ENCODE measurements at regions not wholly inside any gene's neighbourhood (a gene's known extent, or its start where the extent isn't known, plus 50 kb on each side); places are given as distances from the start of the nearest gene placed in this dataset.

GRCh38 chr11:70756756-70757155 lies 358.4 kb downstream of the CTTN start:
- TF ChIP-seq CEBPB (IDR thresholded peaks at IDR 0.05), result no peak

GRCh38 chr11:70757241-70757640 lies 358.9 kb downstream of the CTTN start:
- no peak for TF ChIP-seq RAD21 (IDR thresholded peaks at IDR 0.05; ENCODE audit: low read depth)
- TF ChIP-seq EGR1 (IDR thresholded peaks at IDR 0.05), result no peak
- TF ChIP-seq TAF1 (IDR thresholded peaks at IDR 0.05; ENCODE audit: low read depth), result no peak
- TF ChIP-seq EP300 (IDR thresholded peaks at IDR 0.05; ENCODE audit: borderline replicate concordance), result no peak
- no peak for TF ChIP-seq ZBTB7A (IDR thresholded peaks at IDR 0.05; ENCODE audit: low read depth)
- no peak for TF ChIP-seq TCF12 (IDR thresholded peaks at IDR 0.05; ENCODE audit: low read depth)
- TF ChIP-seq TEAD4 (IDR thresholded peaks at IDR 0.05), result no peak
- no peak for TF ChIP-seq CREB1 (IDR thresholded peaks at IDR 0.05; ENCODE audit: low read depth)
- no peak for TF ChIP-seq YY1 (IDR thresholded peaks at IDR 0.05; ENCODE audit: low read depth)
- no peak for TF ChIP-seq FOXM1 (IDR thresholded peaks at IDR 0.05; ENCODE audit: borderline replicate concordance, low read depth)
- no peak for TF ChIP-seq REST (IDR thresholded peaks at IDR 0.05; ENCODE audit: low read depth)
- no peak for TF ChIP-seq NFIC (IDR thresholded peaks at IDR 0.05)
- TF ChIP-seq MAX (IDR thresholded peaks at IDR 0.05), result no peak
- TF ChIP-seq USF1 (IDR thresholded peaks at IDR 0.05), result no peak
- TF ChIP-seq CEBPB (IDR thresholded peaks at IDR 0.05), result no peak

GRCh38 chr11:70758206-70758605 lies 359.9 kb downstream of the CTTN start:
- no peak for TF ChIP-seq TCF12 (IDR thresholded peaks at IDR 0.05; ENCODE audit: low read depth)
- TF ChIP-seq REST (IDR thresholded peaks at IDR 0.05; ENCODE audit: low read depth), result no peak
- TF ChIP-seq MAX (IDR thresholded peaks at IDR 0.05), result no peak
- no peak for TF ChIP-seq EP300 (IDR thresholded peaks at IDR 0.05; ENCODE audit: borderline replicate concordance)
- no peak for TF ChIP-seq RAD21 (IDR thresholded peaks at IDR 0.05; ENCODE audit: low read depth)
- no peak for TF ChIP-seq CEBPB (IDR thresholded peaks at IDR 0.05)
- no peak for TF ChIP-seq TEAD4 (IDR thresholded peaks at IDR 0.05)

GRCh38 chr11:70759846-70760245 lies 361.5 kb downstream of the CTTN start:
- no peak for TF ChIP-seq TAF1 (IDR thresholded peaks at IDR 0.05; ENCODE audit: low read depth)
- TF ChIP-seq CREB1 (IDR thresholded peaks at IDR 0.05; ENCODE audit: low read depth), result no peak
- no peak for TF ChIP-seq REST (IDR thresholded peaks at IDR 0.05; ENCODE audit: low read depth)
- no peak for TF ChIP-seq EGR1 (IDR thresholded peaks at IDR 0.05)
- TF ChIP-seq TEAD4 (IDR thresholded peaks at IDR 0.05), result no peak
- no peak for TF ChIP-seq TCF12 (IDR thresholded peaks at IDR 0.05; ENCODE audit: low read depth)
- TF ChIP-seq CEBPB (IDR thresholded peaks at IDR 0.05), result no peak
- TF ChIP-seq FOXM1 (IDR thresholded peaks at IDR 0.05; ENCODE audit: borderline replicate concordance, low read depth), result no peak

GRCh38 chr11:70760416-70761020 lies 362.2 kb downstream of the CTTN start:
- TF ChIP-seq NFIC (IDR thresholded peaks at IDR 0.05) (no peak), CEBPB (IDR thresholded peaks at IDR 0.05) (no peak), CREB1 (IDR thresholded peaks at IDR 0.05; ENCODE audit: low read depth) (no peak), TCF12 (IDR thresholded peaks at IDR 0.05; ENCODE audit: low read depth) (no peak), USF1 (IDR thresholded peaks at IDR 0.05) (no peak), FOXM1 (IDR thresholded peaks at IDR 0.05; ENCODE audit: borderline replicate concordance, low read depth) (no peak), TEAD4 (IDR thresholded peaks at IDR 0.05) (no peak), EGR1 (IDR thresholded peaks at IDR 0.05) (no peak)
